Neural cell (in vitro differentiated cells): ENCODE measurements at regions not wholly inside any gene's neighbourhood (a gene's known extent, or its start where the extent isn't known, plus 50 kb on each side); places are given as distances from the start of the nearest gene placed in this dataset.

Experiments used
- H2AFZ ChIP-seq: fragments of 200-600, 300-800 bp; sonication (generic), shearing (Covaris generic); 2 replicates; pipeline ENCODE4 v1.6.0; 2014; ENCODE audit warnings: low read depth, mild to moderate bottlenecking, antibody characterized with exemption, low read length, moderate library complexity
- H3F3A ChIP-seq: fragments of 200-600 bp; shearing (Covaris generic); 2 replicates; pipeline ENCODE4 v1.6.1; 2016; ENCODE audit warnings: mild to moderate bottlenecking, moderate library complexity, mixed read lengths, antibody characterized with exemption, low read length; ENCODE audit not compliant: insufficient read depth, poor library complexity, severe bottlenecking
- H3K27ac ChIP-seq: fragments of 200-600, 300-800 bp; sonication (generic), shearing (Covaris generic); 2 replicates; pipeline ENCODE4 v1.5.1; 2014; ENCODE audit warnings: mild to moderate bottlenecking, low read length, moderate library complexity
- H3K27me3 ChIP-seq: fragments of 300-800, 200-600 bp; sonication (generic), shearing (Covaris generic); 2 replicates; pipeline ENCODE4 v1.6.0; 2014; ENCODE audit warnings: mild to moderate bottlenecking, low read depth, low read length, moderate library complexity; ENCODE audit not compliant: insufficient read depth
- H3K36me3 ChIP-seq: fragments of 300-800, 200-600 bp; sonication (generic), shearing (Covaris generic); 2 replicates; pipeline ENCODE4 v1.5.1; 2014; ENCODE audit warnings: mild to moderate bottlenecking, antibody characterized with exemption, low read length, moderate library complexity; ENCODE audit not compliant: insufficient read depth
- H3K4me2 ChIP-seq: fragments of 300-800, 200-600 bp; sonication (generic), shearing (Covaris generic); 2 replicates; pipeline ENCODE4 v1.6.0; 2014; ENCODE audit warnings: mild to moderate bottlenecking, low read length
- H3K4me3 ChIP-seq: fragments of 300-800, 200-600 bp; sonication (generic), shearing (Covaris generic); 2 replicates; pipeline ENCODE4 v1.5.1; 2014; ENCODE audit warnings: mild to moderate bottlenecking, low read length, moderate library complexity
- H3K79me2 ChIP-seq: fragments of 200-600 bp; shearing (Covaris generic); replicated peaks from 2 replicates; pipeline ENCODE4 v1.6.0; 2014; ENCODE audit warnings: mild to moderate bottlenecking, low read length, moderate library complexity; ENCODE audit not compliant: insufficient read depth
- H3K9ac ChIP-seq: fragments of 300-800, 200-600 bp; sonication (generic), shearing (Covaris generic); 2 replicates; pipeline ENCODE4 v1.6.1; 2016; ENCODE audit warnings: mild to moderate bottlenecking, low read length, mixed read lengths
- H3K9me2 ChIP-seq: fragments of 200-600 bp; shearing (Covaris generic); 2 replicates; pipeline ENCODE4 v1.6.1; 2016; ENCODE audit warnings: mild to moderate bottlenecking, low read length, mixed read lengths; ENCODE audit not compliant: insufficient read depth
- H3K9me3 ChIP-seq: fragments of 200-600, 300-800 bp; sonication (generic), shearing (Covaris generic); 2 replicates; pipeline ENCODE4 v1.6.1; 2016; ENCODE audit warnings: mild to moderate bottlenecking, mixed run types, low read length, moderate library complexity, mixed read lengths
- H4K20me1 ChIP-seq: fragments of 200-600 bp; shearing (Covaris generic); 2 replicates; pipeline ENCODE4 v1.6.1; 2016; ENCODE audit warnings: mild to moderate bottlenecking, mixed run types; ENCODE audit not compliant: insufficient read depth
- CTCF ChIP-seq: fragments of 450-650 bp; IDR thresholded peaks from 2 replicates; pipeline ENCODE4 v1.5.1; 2014; ENCODE audit warnings: antibody characterized with exemption, mild to moderate bottlenecking, moderate library complexity; ENCODE audit not compliant: poor library complexity, severe bottlenecking
- EP300 ChIP-seq: fragments of 450-650 bp; conservative IDR thresholded peaks from 2 replicates; pipeline ENCODE4 v1.6.1; 2014; ENCODE audit warnings: antibody characterized with exemption, mild to moderate bottlenecking, moderate library complexity; ENCODE audit not compliant: poor library complexity, severe bottlenecking
- EZH2 ChIP-seq: fragments of 200-600, 300-800 bp; shearing (Covaris generic), sonication (generic); IDR thresholded peaks from 2 replicates; pipeline ENCODE4 v1.6.1; 2014; ENCODE audit warnings: antibody characterized with exemption, low read length, borderline replicate concordance, mild to moderate bottlenecking; ENCODE audit not compliant: insufficient read depth, poor library complexity, severe bottlenecking
- MXI1 ChIP-seq: fragments of 450-650 bp; conservative IDR thresholded peaks from 2 replicates; pipeline ENCODE4 v1.6.1; 2014; ENCODE audit warnings: antibody characterized with exemption, mild to moderate bottlenecking; ENCODE audit not compliant: poor library complexity, severe bottlenecking
- POLR2AphosphoS5 ChIP-seq: IDR thresholded peaks from 2 replicates; pipeline ENCODE4 v1.6.1; 2012
- RAD21 ChIP-seq: fragments of 450-650 bp; conservative IDR thresholded peaks from 2 replicates; pipeline ENCODE4 v1.6.1; 2014; ENCODE audit warnings: antibody characterized with exemption, mild to moderate bottlenecking, moderate library complexity
- SMC3 ChIP-seq: fragments of 450-650 bp; conservative IDR thresholded peaks from 2 replicates; pipeline ENCODE4 v1.6.1; 2014; ENCODE audit warnings: antibody characterized with exemption, mild to moderate bottlenecking, moderate library complexity; ENCODE audit not compliant: poor library complexity
- TAF1 ChIP-seq: IDR thresholded peaks from 2 replicates; pipeline ENCODE4 v1.6.1; 2012; ENCODE audit warnings: low read depth
- TF ChIP-seq, protein P1 (sequence below): IDR thresholded peaks from 2 replicates; pipeline ENCODE4 v1.6.1; 2012; ENCODE audit warnings: borderline replicate concordance

DNA sequence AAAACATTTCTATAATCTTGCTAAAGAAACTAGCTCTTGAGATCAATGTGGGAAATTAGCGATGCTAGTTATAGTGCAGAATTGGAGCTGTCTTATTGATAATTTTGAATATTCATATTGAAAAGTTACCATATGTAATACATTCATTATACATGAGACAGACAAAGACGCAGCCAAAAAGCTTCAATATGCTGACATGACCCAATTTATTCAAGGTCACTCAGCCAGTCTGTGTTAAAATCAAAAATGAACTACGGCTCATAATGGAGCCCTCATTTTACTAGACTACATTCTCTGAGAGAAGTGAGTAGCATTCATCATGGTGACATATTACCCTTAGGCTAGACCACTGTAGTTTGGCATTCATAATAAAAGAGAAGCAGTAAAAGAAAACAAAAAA is 107.3 kb upstream of the GABRG2 start:
- H3K9me2 ChIP-seq: no peaks in the 10 kb centered on the region

DNA sequence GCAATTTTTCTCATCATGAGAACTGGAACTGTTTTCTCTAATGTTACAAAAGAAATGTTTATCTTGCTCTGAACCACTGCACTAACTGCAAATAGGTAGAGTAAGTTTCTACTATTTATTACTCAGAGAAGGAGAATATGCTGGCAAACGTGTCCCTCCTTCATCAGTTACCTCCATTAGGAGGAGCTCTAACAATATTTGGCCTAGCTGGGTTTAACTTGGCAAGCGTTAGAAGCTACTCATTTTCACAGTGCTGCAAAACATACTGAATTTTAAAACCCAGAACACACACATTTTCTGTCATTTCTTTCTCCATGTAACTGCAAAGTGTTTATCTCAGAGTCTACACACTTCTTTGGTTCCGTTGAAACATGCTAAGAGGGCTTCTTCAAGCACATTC is 101.0 kb upstream of the GABRG2 start:
- Histone ChIP-seq H3K9me2 (no peaks in the 10 kb centered on the region), H2AFZ (no peak overlapping the region), H3K9ac (peak overlapping the region; percentile 10), H3K4me3 (peak overlapping the region; percentile 29), H3K4me2 (no peak overlapping the region), H3K27me3 (no peaks in the 10 kb centered on the region), H3K9me3 (no peaks in the 10 kb centered on the region), H4K20me1 (no peaks in the 10 kb centered on the region), H3K79me2 (no peaks in the 10 kb centered on the region), H3K27ac (peak overlapping the region; percentile 60), H3K36me3 (no peaks in the 10 kb centered on the region), H3F3A (peaks cover 5% of the 10 kb centered on the region)
- TF ChIP-seq SMC3 (peak; percentile 69), EZH2 (no peak), TAF1 (no peak), POLR2AphosphoS5 (no peak), MXI1 (no peak), CTCF (peak; percentile 74), RAD21 (peak; percentile 74), EP300 (no peak)
- TF ChIP-seq, protein P1, sequence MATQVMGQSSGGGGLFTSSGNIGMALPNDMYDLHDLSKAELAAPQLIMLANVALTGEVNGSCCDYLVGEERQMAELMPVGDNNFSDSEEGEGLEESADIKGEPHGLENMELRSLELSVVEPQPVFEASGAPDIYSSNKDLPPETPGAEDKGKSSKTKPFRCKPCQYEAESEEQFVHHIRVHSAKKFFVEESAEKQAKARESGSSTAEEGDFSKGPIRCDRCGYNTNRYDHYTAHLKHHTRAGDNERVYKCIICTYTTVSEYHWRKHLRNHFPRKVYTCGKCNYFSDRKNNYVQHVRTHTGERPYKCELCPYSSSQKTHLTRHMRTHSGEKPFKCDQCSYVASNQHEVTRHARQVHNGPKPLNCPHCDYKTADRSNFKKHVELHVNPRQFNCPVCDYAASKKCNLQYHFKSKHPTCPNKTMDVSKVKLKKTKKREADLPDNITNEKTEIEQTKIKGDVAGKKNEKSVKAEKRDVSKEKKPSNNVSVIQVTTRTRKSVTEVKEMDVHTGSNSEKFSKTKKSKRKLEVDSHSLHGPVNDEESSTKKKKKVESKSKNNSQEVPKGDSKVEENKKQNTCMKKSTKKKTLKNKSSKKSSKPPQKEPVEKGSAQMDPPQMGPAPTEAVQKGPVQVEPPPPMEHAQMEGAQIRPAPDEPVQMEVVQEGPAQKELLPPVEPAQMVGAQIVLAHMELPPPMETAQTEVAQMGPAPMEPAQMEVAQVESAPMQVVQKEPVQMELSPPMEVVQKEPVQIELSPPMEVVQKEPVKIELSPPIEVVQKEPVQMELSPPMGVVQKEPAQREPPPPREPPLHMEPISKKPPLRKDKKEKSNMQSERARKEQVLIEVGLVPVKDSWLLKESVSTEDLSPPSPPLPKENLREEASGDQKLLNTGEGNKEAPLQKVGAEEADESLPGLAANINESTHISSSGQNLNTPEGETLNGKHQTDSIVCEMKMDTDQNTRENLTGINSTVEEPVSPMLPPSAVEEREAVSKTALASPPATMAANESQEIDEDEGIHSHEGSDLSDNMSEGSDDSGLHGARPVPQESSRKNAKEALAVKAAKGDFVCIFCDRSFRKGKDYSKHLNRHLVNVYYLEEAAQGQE: peak; percentile 45

More for the DNA sequence above, 107.3 kb upstream of the GABRG2 start:
- TF ChIP-seq POLR2AphosphoS5: no peak
- no peak for TF ChIP-seq TAF1
- TF ChIP-seq EZH2: no peak
- TF ChIP-seq, protein P1: no peak
- TF ChIP-seq MXI1: no peak
- H3K27ac ChIP-seq: no peak overlapping the region
- H3K27me3 ChIP-seq: no peaks in the 10 kb centered on the region
- H4K20me1 ChIP-seq: no peaks in the 10 kb centered on the region
- H3K79me2 ChIP-seq: no peaks in the 10 kb centered on the region
- H3K4me2 ChIP-seq: no peak overlapping the region
- no peaks in the 10 kb centered on the region for H3K9me3 ChIP-seq
- H3K4me3 ChIP-seq: no peak overlapping the region
- no peaks in the 10 kb centered on the region for H3F3A ChIP-seq
- H3K36me3 ChIP-seq: no peaks in the 10 kb centered on the region
- no peak overlapping the region for H2AFZ ChIP-seq
- H3K9ac ChIP-seq: no peak overlapping the region
